ENCODE measurements at regions not wholly inside any gene's neighbourhood (a gene's known extent, or its start where the extent isn't known, plus 50 kb on each side); places are given as distances from the start of the nearest gene placed in this dataset.

GRCh38 chr12:112616469-112617152 is 174.9 kb upstream of the RPH3A start:
- no peak for TF ChIP-seq CTCF (conservative IDR thresholded peaks at IDR 0.05)
- TF ChIP-seq EZH2 (IDR thresholded peaks at IDR 0.05; ENCODE audit: low read depth), result no peak

All from PC-9 (cell line).